Immature natural killer cell (primary cell): ENCODE measurements at regions not wholly inside any gene's neighbourhood (a gene's known extent, or its start where the extent isn't known, plus 50 kb on each side); places are given as distances from the start of the nearest gene placed in this dataset.

Source experiments
- DNase-seq, 3 donors: peaks; one replicate each; pipeline ENCODE4 v3.0.0; 2022; ENCODE audit warnings: mixed read lengths in 1 of 3
- H3K27ac Mint-ChIP-seq, 6 donors: one replicate each; pipeline ENCODE4 v1.8.0; 2020; ENCODE audit warnings: mixed read lengths in 6 of 6, mild to moderate bottlenecking in 5 of 6, inconsistent platforms in 4 of 6, moderate library complexity in 3 of 6
- H3K27me3 Mint-ChIP-seq, 3 donors: one replicate each; pipeline ENCODE4 v1.8.0; 2020 to 2021; ENCODE audit warnings: low read depth in 3 of 3, mild to moderate bottlenecking in 3 of 3, mixed read lengths in 3 of 3, moderate library complexity in 3 of 3, inconsistent platforms in 1 of 3
- H3K36me3 Mint-ChIP-seq, 3 donors: one replicate each; pipeline ENCODE4 v1.8.0; 2020; ENCODE audit warnings: mixed read lengths in 3 of 3, inconsistent platforms in 2 of 3, mild to moderate bottlenecking in 2 of 3
- H3K4me1 Mint-ChIP-seq, 2 donors: one replicate each; pipeline ENCODE4 v1.8.0; 2020; ENCODE audit warnings: inconsistent platforms in 2 of 2, mild to moderate bottlenecking in 2 of 2, mixed read lengths in 2 of 2, moderate library complexity in 1 of 2
- H3K4me3 Mint-ChIP-seq, 5 donors: one replicate each; pipeline ENCODE4 v1.8.0; 2020; ENCODE audit warnings: mild to moderate bottlenecking in 5 of 5, mixed read lengths in 5 of 5, inconsistent platforms in 3 of 5, moderate library complexity in 3 of 5
- H3K9me3 Mint-ChIP-seq, 6 donors: one replicate each; pipeline ENCODE4 v1.8.0; 2020; ENCODE audit warnings: mild to moderate bottlenecking in 6 of 6, mixed read lengths in 6 of 6, inconsistent platforms in 4 of 6, moderate library complexity in 3 of 6

DNA sequence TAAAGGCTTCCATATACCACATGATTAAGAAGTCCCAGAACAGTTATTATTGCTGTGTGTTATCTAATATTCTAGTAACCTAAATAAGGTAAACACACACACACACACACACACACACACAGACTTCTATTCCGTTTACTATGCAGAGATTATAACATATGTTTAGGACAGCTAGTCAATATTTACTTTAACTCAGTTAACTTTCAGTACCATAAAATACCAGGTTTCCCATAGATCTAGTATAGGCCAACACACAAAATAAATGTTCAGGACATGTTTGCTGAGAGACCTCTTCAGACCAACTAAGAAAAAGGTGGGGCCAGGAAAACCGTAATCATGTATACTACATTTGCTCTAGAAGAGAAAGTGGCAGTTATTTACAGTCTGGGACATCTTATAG, 365.5 kb downstream of the KLHL13 start:
- H3K27ac Mint-ChIP-seq, result no peak overlapping the region
- H3K4me3 Mint-ChIP-seq, result no peak overlapping the region
- no peaks in the 10 kb centered on the region for H3K4me1 Mint-ChIP-seq
- DNase-seq, result no peak
- peaks cover 0 to 2% (median 0%) of the 10 kb centered on the region in 6 donors for H3K9me3 Mint-ChIP-seq
- H3K36me3 Mint-ChIP-seq, result no peaks in the 10 kb centered on the region
- H3K27me3 Mint-ChIP-seq, result no peaks in the 10 kb centered on the region

DNA sequence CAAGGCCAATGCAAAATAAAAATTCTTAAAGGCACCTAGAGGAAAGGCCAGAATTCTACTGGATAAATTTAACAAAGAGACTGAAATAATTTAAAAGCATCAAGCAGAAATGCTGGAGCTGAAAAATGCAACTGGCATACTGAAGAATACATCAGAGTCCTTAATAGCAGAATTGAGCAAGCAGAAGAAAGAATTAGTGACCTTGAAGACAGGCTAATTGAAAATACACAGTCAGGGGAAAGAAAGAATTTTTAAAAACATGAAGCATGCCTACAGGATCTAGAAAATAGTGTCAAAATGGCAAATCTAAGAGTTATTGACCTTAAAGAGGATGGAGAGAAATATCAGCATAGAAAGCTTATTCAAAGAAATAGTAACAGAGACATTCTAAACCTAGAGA, 371.7 kb downstream of the KLHL13 start:
- DNase-seq, result no peak
- no peak overlapping the region for H3K4me3 Mint-ChIP-seq
- H3K9me3 Mint-ChIP-seq, result peaks cover 0 to 14% (median 2%) of the 10 kb centered on the region in 6 donors
- H3K4me1 Mint-ChIP-seq, result no peaks in the 10 kb centered on the region
- H3K27ac Mint-ChIP-seq, result no peak overlapping the region
- no peaks in the 10 kb centered on the region for H3K36me3 Mint-ChIP-seq
- peaks cover 0 to 1% (median 0%) of the 10 kb centered on the region in 3 donors for H3K27me3 Mint-ChIP-seq

DNA sequence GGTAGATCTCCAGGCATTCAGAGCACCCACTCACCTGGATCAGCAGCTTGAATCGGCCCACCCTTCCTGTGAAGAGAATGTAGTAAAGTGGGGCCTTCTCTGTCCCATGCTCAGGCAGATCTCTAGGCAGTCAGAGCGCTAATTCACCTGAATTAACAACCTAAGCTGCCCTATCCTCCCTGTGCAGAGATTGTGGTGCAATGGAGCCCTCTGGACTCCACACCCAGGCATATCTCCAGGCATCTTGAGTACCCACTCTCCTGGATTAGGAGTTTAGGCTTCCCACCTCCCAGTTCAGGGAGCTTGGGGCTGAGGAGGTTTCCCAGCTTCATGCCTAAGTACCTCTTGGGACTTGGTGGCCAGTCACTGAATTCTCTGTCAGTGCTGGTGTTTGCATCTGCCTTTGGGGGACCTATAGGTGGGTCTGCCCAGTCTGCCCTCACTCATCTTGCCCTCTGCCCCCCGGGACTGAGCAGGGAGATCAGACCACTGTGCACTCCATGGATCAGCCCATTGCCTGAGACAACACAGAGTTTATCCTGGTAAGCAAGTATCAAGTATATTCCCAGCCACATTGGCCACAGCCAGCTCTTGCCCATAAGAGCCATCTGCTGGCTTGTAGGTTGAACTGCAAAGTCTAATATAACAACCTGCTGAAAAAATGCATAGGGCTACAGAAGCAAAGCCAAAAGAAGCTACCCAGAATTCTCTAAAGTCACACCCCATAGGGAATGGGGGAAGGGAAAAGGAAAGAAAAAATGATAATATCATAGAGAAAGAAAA, 372.9 kb downstream of the KLHL13 start:
- Mint-ChIP-seq H3K27ac (no peak overlapping the region), H3K27me3 (peaks cover 0 to 1% (median 0%) of the 10 kb centered on the region in 3 donors), H3K36me3 (no peaks in the 10 kb centered on the region), H3K9me3 (peaks cover 0 to 14% (median 2%) of the 10 kb centered on the region in 6 donors), H3K4me1 (no peaks in the 10 kb centered on the region), H3K4me3 (no peak overlapping the region)
- no peak for DNase-seq

DNA sequence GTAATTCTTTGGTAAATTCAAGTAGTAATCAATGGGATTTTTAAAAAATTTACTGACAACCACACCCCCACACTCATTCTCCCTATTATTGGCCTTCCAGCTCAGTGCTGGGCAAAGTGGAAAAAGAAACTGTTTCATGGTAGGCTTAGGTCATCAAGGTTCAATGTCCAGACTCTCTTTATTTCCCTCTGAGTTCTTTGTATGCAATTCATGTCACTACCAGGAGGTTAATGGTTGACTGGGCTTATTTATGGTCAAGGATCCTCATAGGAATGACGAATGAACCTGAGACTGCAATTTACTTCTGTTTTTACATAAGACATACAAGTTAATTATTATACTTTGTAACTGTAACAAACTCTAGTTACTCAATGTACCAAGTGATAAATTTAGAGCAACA, 403.2 kb downstream of the KLHL13 start:
- Mint-ChIP-seq H3K9me3 (peaks cover 0 to 3% (median 0%) of the 10 kb centered on the region in 6 donors), H3K27ac (no peak overlapping the region), H3K36me3 (no peaks in the 10 kb centered on the region), H3K4me3 (no peak overlapping the region), H3K4me1 (no peaks in the 10 kb centered on the region), H3K27me3 (peaks cover 0 to 5% (median 0%) of the 10 kb centered on the region in 3 donors)
- no peak for DNase-seq

DNA sequence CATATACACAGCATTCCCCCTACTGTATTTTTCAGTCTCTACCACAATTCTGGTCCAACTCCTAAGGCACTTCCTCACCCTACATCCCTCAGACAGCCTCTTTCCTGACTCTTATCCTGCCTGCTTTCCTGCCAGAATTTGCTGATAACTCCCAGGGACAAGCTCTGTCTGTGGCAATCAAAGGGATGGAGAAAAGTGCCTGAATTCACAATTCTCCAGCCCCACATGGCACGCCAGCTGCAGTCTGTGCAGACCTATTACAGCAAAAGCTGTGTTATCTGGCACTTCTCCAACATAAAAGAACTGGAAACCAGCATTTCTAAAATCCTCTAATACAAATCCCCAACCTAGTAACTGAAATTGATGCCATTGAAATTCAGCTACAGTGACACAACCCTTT, 404.8 kb downstream of the KLHL13 start:
- no peak overlapping the region for H3K27ac Mint-ChIP-seq
- H3K36me3 Mint-ChIP-seq, result no peaks in the 10 kb centered on the region
- peaks cover 0 to 3% (median 0%) of the 10 kb centered on the region in 3 donors for H3K27me3 Mint-ChIP-seq
- no peak overlapping the region for H3K4me3 Mint-ChIP-seq
- DNase-seq, result no peak
- H3K4me1 Mint-ChIP-seq, result no peaks in the 10 kb centered on the region
- H3K9me3 Mint-ChIP-seq, result peaks cover 0 to 3% (median 0%) of the 10 kb centered on the region in 6 donors

DNA sequence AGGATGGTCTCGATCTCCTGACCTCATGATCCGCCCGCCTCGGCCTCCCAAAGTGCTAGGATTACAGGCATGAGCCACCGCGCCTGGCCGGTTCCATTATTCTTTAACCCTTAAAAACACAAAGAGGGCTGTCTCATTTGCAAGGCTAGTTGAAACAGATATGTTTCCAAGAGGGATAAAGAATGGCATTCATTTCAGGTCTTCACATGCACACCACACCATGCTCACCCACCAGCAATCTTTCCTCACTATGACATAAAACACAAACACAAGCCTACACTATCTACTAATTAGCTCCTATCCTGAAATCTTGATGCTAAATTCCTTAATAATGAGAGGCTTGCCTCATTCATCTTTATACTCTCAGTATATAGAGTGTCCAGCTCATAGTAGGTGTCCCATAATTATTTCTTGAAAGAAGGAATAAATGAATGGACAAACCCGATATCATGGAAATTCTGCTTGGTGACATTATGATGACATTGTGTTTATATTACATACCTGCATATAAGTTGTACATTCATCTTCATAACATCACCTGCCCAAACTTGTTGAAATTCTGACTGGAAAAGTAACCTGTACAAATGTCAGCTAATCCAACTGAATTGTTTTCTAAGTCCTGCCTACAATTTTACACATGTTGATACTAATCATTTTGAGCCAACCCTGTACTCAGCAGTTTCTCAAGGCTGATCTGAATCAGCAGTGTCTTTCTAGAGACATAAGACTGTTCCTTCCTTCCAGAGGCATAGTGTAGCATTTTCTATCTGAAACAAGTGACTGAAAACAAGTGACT, 408.5 kb downstream of the KLHL13 start:
- H3K36me3 Mint-ChIP-seq, result no peaks in the 10 kb centered on the region
- DNase-seq, result no peak
- no peak overlapping the region for H3K27ac Mint-ChIP-seq
- H3K4me3 Mint-ChIP-seq, result no peak overlapping the region
- peaks cover 0 to 2% (median 0%) of the 10 kb centered on the region in 6 donors for H3K9me3 Mint-ChIP-seq
- no peaks in the 10 kb centered on the region for H3K4me1 Mint-ChIP-seq
- peaks cover 0 to 2% (median 0%) of the 10 kb centered on the region in 3 donors for H3K27me3 Mint-ChIP-seq

DNA sequence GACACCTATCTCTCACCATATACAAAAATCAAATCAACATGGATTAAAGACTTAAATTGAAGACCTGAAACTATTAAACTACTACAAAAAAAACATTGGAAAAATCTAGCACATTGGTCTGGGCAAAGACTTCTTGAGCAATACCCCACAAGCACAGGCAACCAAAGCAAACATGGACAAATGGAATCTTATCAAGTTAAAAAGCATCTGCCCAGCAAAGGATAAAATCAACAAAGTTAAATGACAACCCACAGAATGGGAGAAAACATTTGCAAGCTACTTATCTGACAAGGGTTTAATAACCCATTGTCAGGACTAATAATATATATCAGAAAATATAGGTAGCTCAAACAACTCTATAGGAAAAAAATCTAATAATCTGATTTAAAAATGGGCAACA, 415.6 kb downstream of the KLHL13 start:
- no peak overlapping the region for H3K4me3 Mint-ChIP-seq

DNA sequence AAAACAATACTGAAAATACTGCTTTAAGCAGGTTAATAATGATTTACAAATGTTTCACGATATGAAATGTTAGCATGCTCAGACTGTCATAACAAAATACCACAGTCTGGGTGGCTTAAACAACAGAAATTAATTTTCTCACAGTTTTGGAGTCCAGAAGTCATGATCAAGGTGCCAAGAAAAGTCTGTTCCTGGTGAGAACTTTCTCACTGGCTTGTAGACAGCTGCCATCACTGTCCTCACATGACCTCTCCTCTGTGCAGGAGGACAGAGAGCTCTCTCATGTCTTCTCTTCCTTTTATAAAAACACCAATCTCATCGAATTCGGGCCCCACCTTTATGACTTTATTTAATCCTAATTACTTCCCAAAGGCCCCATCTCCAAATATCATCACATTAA, 426.7 kb downstream of the KLHL13 start:
- Mint-ChIP-seq H3K9me3 (peaks cover 0 to 2% (median 0%) of the 10 kb centered on the region in 6 donors), H3K4me3 (no peak overlapping the region), H3K27ac (no peak overlapping the region), H3K4me1 (no peaks in the 10 kb centered on the region), H3K27me3 (peaks cover 0 to 2% (median 0%) of the 10 kb centered on the region in 3 donors), H3K36me3 (no peaks in the 10 kb centered on the region)
- DNase-seq, result no peak

More for the DNA sequence above, 415.6 kb downstream of the KLHL13 start:
- Mint-ChIP-seq H3K27ac (no peak overlapping the region), H3K4me1 (no peaks in the 10 kb centered on the region), H3K27me3 (no peaks in the 10 kb centered on the region), H3K36me3 (no peaks in the 10 kb centered on the region), H3K9me3 (peaks cover 0 to 19% (median 5%) of the 10 kb centered on the region in 6 donors)
- no peak for DNase-seq

DNA sequence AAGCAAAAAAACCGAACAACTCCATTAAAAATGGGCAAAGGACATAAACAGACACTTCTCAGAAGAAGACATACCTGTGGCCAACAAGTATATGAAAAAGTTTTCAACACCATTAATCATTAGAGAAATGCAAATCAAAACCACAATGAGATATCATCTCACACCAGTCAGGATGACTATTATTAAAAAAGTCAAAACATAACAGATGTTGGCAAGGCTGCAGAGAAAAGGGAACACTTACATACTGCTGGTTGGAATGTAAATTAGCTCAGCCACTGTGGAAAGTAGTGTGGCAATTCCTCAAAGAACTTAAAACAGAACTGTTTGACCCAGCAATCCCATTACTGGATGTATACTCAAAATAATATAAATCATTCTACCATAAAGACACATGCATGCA, 436.3 kb downstream of the KLHL13 start:
- Mint-ChIP-seq H3K9me3 (peaks cover 0 to 16% (median 2%) of the 10 kb centered on the region in 6 donors), H3K36me3 (no peaks in the 10 kb centered on the region), H3K27ac (no peak overlapping the region)

DNA sequence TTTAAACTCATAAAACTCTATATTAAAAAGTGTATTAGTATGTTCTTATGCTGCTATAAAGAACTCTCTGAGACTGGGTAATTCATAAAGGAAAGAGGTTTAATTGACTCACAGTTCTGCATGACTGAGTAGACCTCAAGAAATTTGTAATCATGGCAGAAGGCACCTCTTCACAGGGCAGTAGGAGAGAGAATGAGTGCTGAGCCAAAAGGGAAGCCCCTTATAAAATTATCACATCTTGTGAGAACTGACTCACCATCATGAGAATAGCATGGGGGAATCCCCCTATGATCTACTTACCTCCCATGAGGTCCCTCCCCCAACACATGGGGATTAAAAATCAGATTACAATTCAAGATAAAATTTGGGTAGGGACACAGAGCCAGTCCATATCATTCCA, 463.2 kb downstream of the KLHL13 start:
- Mint-ChIP-seq H3K4me3 (no peak overlapping the region), H3K27me3 (peaks cover 0 to 4% (median 4%) of the 10 kb centered on the region in 3 donors), H3K27ac (no peak overlapping the region), H3K36me3 (no peaks in the 10 kb centered on the region), H3K4me1 (no peaks in the 10 kb centered on the region), H3K9me3 (peaks cover 0 to 6% (median 0%) of the 10 kb centered on the region in 6 donors)
- DNase-seq, result no peak

More for the DNA sequence above, 436.3 kb downstream of the KLHL13 start:
- DNase-seq, result no peak
- Mint-ChIP-seq H3K4me1 (no peaks in the 10 kb centered on the region), H3K4me3 (no peak overlapping the region), H3K27me3 (peaks cover 0 to 6% (median 5%) of the 10 kb centered on the region in 3 donors)

DNA sequence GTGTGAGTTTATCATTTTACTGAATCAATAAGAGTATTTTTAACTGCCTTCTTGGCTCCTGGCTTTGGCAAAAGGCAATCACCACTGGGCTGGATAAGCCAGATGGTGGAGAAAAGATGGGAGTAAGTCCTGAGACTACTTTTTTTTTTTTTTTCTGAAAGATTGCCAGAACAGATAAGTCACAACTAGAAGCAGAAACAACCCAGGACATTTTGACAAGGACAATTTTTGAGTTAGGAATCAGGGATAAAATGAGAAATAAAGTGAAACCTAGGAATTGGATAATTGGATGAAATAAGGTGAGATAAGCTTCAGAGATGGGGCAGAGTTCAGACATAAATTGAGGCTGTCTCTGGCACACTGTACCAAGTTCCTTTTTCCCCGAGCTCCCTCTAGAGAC, 471.0 kb downstream of the KLHL13 start:
- no peak for DNase-seq
- peaks cover 0 to 4% (median 3%) of the 10 kb centered on the region in 3 donors for H3K27me3 Mint-ChIP-seq
- no peak overlapping the region for H3K27ac Mint-ChIP-seq
- peaks cover 0 to 3% (median 0%) of the 10 kb centered on the region in 6 donors for H3K9me3 Mint-ChIP-seq
- no peak overlapping the region for H3K4me3 Mint-ChIP-seq
- no peaks in the 10 kb centered on the region for H3K4me1 Mint-ChIP-seq
- H3K36me3 Mint-ChIP-seq, result no peaks in the 10 kb centered on the region

DNA sequence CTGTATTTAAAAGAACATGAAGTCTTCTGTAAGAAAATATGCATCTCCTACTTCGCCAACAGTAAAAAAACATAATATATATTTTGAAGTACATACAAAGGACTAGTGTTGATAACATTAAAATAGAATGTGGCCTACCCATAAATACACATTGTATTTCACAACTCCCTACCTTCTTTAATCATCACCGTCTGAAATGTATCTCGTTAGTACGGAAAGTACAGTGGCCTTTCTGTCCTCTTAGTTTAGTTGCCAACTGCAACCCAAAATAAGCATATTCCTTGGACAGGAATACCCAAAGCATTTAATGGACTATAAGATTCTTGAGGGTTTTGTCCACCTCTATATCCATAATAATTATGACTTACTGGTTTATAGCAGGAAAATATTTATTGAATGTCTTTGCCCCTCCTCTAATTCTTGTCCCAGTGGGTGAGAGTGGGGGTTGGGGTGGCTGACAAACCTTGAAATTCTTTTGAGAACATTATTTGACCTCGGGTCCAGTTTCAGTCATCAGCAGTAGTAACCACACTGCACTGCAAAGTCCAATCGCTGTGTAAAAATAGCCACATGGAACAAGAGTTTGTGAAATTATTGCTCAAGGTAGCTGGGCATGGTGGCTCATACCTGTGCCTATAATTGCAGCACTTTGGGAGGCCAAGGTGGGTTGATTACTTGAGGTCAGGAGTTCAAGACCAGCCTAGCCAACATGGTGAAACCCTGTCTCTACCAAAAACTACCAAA, 474.5 kb downstream of the KLHL13 start:
- Mint-ChIP-seq H3K4me3 (no peak overlapping the region), H3K4me1 (no peaks in the 10 kb centered on the region), H3K27me3 (peaks cover 0 to 6% (median 3%) of the 10 kb centered on the region in 3 donors), H3K9me3 (no peaks in the 10 kb centered on the region), H3K36me3 (no peaks in the 10 kb centered on the region), H3K27ac (no peak overlapping the region)
- DNase-seq, result no peak

DNA sequence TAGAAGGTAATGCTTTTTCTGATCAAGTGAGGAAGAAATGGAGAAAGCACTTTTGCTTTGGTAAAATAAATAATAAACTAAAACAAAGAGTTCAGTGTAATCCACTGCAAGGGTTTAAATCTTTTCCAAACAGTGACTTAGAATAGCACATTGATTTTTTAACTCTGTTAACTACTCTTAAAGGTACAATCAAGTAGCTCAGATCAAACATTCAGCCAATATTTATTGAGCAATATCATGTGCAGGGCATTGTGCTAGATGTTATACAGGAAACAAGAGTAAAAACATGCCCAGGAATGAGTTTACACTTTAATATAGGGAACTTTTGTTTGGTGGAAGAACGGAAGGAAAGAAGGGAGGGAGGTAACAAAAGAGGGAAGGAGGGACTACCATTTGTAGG, 479.8 kb downstream of the KLHL13 start:
- Mint-ChIP-seq H3K4me1 (no peaks in the 10 kb centered on the region), H3K27ac (no peak overlapping the region), H3K36me3 (no peaks in the 10 kb centered on the region), H3K27me3 (peaks cover 1 to 2% (median 2%) of the 10 kb centered on the region in 3 donors), H3K9me3 (peaks cover 0 to 2% (median 0%) of the 10 kb centered on the region in 6 donors), H3K4me3 (no peak overlapping the region)
- DNase-seq, result no peak
